ENCODE measurements at regions not wholly inside any gene's neighbourhood (a gene's known extent, or its start where the extent isn't known, plus 50 kb on each side); places are given as distances from the start of the nearest gene placed in this dataset.

DNA sequence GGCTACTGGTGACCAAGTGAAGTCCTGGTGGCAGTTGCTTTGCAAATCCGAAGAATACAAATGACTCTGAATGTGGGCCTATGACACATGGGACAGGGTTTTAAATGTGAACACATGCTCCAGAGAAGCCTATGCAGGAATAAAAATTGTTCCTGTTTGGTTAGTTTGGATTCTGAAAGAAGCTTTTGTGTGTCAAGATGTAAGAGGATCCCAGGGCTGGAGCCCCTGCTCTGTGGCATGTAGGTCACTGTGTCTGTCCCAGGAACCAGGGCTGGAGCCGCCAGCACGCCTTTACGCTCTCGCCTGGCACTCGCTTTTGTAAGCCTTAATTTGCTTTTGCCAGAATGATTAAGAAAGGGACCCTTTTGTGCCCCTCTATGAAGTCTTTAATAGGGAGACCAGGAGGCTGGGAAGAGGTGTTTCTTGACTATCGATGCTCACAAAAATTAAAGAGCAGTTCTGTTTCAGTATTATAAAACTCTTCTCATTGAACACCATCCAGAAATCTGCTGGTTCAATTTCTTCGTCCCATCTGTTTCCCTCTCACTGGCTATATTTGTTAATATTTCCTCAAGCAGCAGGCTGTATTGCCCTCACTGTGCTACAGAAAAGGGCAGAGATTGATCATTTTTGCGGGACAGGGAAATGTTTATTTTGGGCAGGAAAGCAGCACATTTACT, 532.7 kb upstream of the POU3F3 start:
- DNase-seq (ENCODE audit: low read depth): no peak

GRCh38 chr2:104321796-104322349, 532.0 kb upstream of the POU3F3 start:
- DNase-seq (ENCODE audit: low read depth): peak; percentile 5

DNA sequence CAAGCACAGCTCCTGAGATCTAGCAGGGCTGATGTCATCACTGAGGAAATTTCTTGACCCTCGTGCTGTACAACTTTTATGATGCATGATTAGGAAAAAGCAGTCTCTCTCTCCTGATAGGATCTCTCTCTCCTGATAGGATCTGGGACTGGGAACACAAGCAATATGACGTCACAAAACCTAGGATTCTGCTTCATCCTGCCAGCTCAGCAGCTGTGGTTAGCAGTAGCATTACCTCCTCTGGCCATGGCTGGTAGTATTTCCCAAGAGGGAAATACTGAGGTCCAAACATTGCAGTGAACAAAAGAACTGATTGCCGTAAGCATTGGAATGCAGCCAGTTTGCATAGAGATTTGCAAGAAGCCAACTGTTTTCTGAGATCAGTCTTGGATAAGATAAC, 521.2 kb upstream of the POU3F3 start:
- DNase-seq (ENCODE audit: low read depth): peak; percentile 71

- DNase-seq (ENCODE audit: low read depth): peak; percentile 42
Observed at GRCh38 chr2:104337869-104338268, 516.0 kb upstream of the POU3F3 start.

DNA sequence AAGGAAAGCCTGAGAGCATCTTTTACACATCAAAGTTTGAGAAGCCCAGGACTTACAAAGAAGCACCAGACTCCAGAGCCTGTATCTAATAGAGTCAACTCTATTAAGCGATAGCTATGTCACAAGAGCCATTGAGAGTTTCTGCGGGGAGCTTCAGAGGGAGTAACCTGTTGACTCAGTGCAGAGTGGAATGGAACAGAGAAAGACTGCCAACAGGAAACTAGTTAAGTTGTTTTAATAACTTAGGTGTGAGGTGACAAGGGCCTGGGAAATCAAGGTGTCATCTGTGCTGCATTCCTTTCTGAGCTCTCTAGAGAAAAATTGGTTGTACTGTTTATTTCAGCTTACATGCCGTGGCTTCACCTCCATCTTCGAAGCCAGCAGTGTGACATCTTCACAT, 513.8 kb upstream of the POU3F3 start:
- no peak for DNase-seq (ENCODE audit: low read depth)

- no peak for DNase-seq (ENCODE audit: low read depth)
Observed at GRCh38 chr2:104340879-104341828, 512.8 kb upstream of the POU3F3 start.

DNA sequence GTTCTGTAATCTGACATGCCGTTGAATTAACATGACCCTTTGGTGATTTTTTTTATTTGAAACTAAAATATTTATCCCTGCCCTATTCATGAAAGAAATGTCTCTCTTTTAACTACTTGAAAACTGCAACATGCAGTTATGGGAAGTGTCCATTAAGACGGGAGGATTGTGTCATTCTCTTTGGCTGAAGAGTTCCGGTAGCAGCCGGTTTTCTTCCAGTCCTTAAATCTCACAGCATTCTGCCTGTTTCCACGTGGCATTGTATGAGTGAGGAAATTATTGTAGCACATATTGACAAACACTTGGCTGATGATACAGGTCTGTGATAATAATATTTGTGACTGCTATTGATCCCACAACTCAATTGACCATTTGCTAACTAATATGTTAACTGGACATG, 509.6 kb upstream of the POU3F3 start:
- DNase-seq (ENCODE audit: low read depth): no peak

- DNase-seq (ENCODE audit: low read depth): no peak
Observed at GRCh38 chr2:104344985-104345384, 508.9 kb upstream of the POU3F3 start.

- DNase-seq (ENCODE audit: low read depth): no peak
Observed at GRCh38 chr2:104358122-104358521, 495.8 kb upstream of the POU3F3 start.

DNA sequence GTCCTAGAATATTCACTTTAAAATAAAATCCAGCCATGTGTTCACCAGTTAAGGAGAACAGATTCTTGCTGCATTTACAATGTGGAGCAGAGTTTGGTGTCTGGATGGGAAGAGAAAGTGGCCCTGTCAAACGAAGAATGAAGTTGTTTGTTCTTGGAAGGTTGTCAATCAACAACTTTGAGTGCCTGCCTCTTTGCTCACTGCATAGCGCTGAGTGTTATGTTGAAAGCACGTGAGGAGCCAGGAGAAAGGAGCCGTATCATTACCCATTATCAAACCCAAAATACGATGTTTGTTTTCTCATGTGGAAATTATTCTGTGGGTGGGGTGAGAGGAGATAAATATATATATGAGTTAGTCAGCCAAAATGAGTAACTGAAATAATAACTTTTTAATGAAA, 492.5 kb upstream of the POU3F3 start:
- DNase-seq (ENCODE audit: low read depth): no peak

- DNase-seq (ENCODE audit: low read depth): no peak
Observed at GRCh38 chr2:104368089-104368488, 485.8 kb upstream of the POU3F3 start.

- no peak for DNase-seq (ENCODE audit: low read depth)
Observed at GRCh38 chr2:104371087-104371781, 482.7 kb upstream of the POU3F3 start.

- no peak for DNase-seq (ENCODE audit: low read depth)
Observed at GRCh38 chr2:104375206-104375605, 478.7 kb upstream of the POU3F3 start.

- peak; percentile 72 for DNase-seq (ENCODE audit: low read depth)
Observed at GRCh38 chr2:104378853-104379374, 475.0 kb upstream of the POU3F3 start.

GRCh38 chr2:104384961-104385360, 469.0 kb upstream of the POU3F3 start:
- peak; percentile 20 for DNase-seq (ENCODE audit: low read depth)

DNA sequence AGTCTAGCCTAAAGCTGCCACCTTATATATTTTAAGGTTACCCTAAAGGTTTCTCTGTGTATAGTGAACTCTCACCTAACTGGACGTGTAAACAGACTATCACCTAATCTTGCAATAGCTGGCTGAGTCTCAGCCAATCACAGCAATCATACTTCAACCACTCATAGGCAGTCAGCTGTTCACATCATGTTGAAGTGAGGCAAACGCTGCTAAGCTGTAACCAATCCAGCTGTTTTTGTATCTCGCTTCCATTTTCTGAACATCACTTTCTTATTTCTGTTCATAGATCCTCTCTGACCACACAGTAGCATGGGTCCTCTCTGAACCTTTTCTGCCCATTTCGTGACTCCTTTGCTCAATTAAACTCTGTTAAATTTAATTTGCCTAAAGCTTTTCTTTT, 468.2 kb upstream of the POU3F3 start:
- DNase-seq (ENCODE audit: low read depth): no peak

- peak; percentile 25 for DNase-seq (ENCODE audit: low read depth)
Observed at GRCh38 chr2:104388296-104388695, 465.6 kb upstream of the POU3F3 start.

DNA sequence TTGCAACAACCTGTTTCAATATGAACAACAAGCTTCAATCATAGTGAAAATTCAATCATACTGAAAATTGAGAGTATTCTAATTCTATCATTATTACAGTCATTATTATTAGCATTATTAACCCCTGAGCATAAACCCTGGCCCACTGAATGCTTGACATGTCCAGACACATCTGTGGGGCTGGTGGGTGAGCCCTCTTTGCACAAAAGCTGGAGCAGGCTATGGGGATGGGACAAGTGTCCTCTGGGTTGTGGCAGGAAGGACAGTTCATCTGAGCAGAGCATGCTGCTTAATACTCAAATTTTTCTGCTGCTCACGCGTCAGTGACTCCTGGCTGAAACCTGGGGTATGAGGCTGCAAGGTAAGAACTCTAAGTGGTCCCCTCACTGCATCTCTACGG, 451.1 kb upstream of the POU3F3 start:
- DNase-seq (ENCODE audit: low read depth): no peak

DNA sequence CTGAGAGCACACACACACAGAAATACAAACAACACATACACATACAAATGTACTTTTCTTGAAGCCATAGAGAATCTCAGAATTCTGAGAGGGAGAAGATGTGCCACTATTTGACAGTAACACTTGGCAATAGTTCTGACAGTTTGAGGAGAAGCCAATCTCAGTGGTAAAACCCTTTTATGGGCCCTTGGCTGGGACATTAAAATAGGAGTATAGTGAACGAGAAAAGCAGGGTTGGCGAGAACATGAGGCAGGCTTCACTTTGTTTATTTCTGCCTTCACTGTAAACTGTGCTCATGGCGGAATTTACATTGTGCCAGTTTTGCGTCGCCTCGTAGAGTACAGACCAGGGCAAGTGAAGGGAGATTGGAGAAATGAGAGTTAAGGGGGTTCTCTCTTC, 449.4 kb upstream of the POU3F3 start:
- no peak for DNase-seq (ENCODE audit: low read depth)

DNA sequence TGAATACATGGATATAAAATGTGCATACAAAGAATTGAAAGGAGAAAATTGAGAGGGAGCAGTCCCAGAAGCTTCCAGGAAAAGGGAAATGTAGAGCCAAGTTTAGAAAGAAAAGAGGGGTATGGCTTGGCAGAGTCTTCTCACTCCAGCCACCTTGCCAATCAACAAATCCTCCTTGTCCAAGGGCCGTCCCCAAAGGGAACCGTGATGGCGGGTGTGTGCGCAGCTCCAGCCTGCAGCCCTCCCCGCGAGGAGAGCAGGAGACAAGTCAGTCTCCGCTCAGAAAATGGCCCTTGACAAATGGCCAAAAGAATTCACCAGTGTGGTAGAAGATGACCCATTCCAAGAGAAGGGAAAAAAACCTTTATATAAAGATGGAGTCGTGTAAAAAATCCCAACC, 448.3 kb upstream of the POU3F3 start:
- no peak for DNase-seq (ENCODE audit: low read depth)

DNA sequence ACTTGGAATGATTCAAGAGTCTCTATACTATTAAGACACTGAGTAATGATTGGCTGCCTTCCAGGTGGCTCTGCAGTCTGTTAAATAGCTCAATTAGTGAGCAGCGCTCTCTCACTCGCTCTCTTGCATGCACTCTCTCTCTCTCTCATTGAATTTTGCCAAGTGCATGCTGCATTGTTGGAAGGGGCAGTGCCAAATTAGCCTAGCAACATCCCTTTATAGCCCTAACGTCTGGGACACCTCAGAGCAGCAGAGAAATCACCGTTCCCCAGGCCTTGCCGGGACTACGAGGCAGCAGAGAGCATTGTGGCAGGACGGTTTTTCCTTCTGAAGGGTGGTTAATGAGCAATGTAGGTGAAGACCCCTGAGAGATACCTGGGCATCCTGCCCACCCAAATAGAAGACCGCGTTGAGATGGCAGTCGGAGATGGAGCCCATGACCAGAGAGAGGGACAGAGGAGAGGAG, 447.6 kb upstream of the POU3F3 start:
- DNase-seq (ENCODE audit: low read depth): peak; percentile 60

GRCh38 chr2:104407641-104408040, 446.3 kb upstream of the POU3F3 start:
- DNase-seq (ENCODE audit: low read depth): no peak
